PC-3 (cell line): ENCODE measurements at regions not wholly inside any gene's neighbourhood (a gene's known extent, or its start where the extent isn't known, plus 50 kb on each side); places are given as distances from the start of the nearest gene placed in this dataset.

Experiments used
- ATAC-seq: fragments of 200-7000 bp; cut with Tn5 transposase; 2 replicates; pipeline ENCODE4 v1.9.1; 2020; ENCODE audit warnings: mild to moderate bottlenecking, moderate library complexity
- BruUV-seq: library from RNA; stranded (reverse); fragments of 400-500 nt; replicated peaks from 2 replicates; lab custom pipeline; 2021; lab: Mats Ljungman, UMichigan
- CTCF ChIA-PET: fragments of 300-600 bp; sonication (Branson Sonifier 250); formaldehyde crosslinking; loops from one replicate; lab custom pipeline; 2022; ENCODE audit warnings: antibody characterized with exemption; lab: Charles Lee
- POLR2A ChIA-PET: fragments of 300-600 bp; sonication (Branson Sonifier 250); formaldehyde crosslinking; loops from one replicate; lab custom pipeline; 2022; ENCODE audit warnings: antibody characterized with exemption; ENCODE audit not compliant: unreplicated experiment; lab: Charles Lee
- DNase-seq: peaks from one replicate; pipeline ENCODE4 v3.0.0-alpha.2; 2015
- H2AFZ ChIP-seq: fragments of 300-600 bp; sonication (generic); 2 replicates; pipeline ENCODE4 v1.6.0; 2016; ENCODE audit warnings: antibody characterized with exemption, low read length
- H3F3A ChIP-seq: fragments of 300-600 bp; sonication (generic); one replicate; pipeline ENCODE4 v1.6.0; 2017; ENCODE audit warnings: antibody characterized with exemption, low read length, control low read depth, mild to moderate bottlenecking; ENCODE audit not compliant: unreplicated experiment
- H3K27ac ChIP-seq: fragments of 300-600 bp; sonication (generic); 2 replicates; pipeline ENCODE4 v1.5.1; 2016; ENCODE audit warnings: mild to moderate bottlenecking, low read length
- H3K27me3 ChIP-seq: fragments of 300-600 bp; sonication (generic); 2 replicates; pipeline ENCODE4 v1.6.1; 2016; ENCODE audit warnings: low read length, mixed read lengths
- H3K36me3 ChIP-seq: fragments of 300-600 bp; sonication (generic); 2 replicates; pipeline ENCODE4 v1.6.1; 2016; ENCODE audit warnings: low read depth, mixed run types, low read length, mixed read lengths
- H3K4me1 ChIP-seq: fragments of 300-600 bp; sonication (generic); 2 replicates; pipeline ENCODE4 v1.5.1; 2016; ENCODE audit warnings: low read length; ENCODE audit not compliant: insufficient read depth
- H3K4me2 ChIP-seq: fragments of 300-600 bp; sonication (generic); 2 replicates; pipeline ENCODE4 v1.6.0; 2016; ENCODE audit warnings: low read length
- H3K4me3 ChIP-seq: fragments of 300-600 bp; sonication (generic); 2 replicates; pipeline ENCODE4 v1.5.1; 2016; ENCODE audit warnings: mild to moderate bottlenecking, low read length, mixed read lengths
- H3K79me2 ChIP-seq: fragments of 300-600 bp; sonication (generic); 2 replicates; pipeline ENCODE4 v1.6.1; 2017; ENCODE audit warnings: low read length, mixed read lengths
- H3K9ac ChIP-seq: fragments of 300-600 bp; sonication (generic); 2 replicates; pipeline ENCODE4 v1.6.0; 2016; ENCODE audit warnings: mild to moderate bottlenecking, low read length
- H3K9me2 ChIP-seq: fragments of 300-600 bp; sonication (generic); replicated peaks from 2 replicates; pipeline ENCODE4 v1.6.1; 2016; ENCODE audit warnings: mixed run types, low read length, mixed read lengths
- H3K9me3 ChIP-seq: fragments of 300-600 bp; sonication (generic); 2 replicates; pipeline ENCODE4 v1.6.1; 2016; ENCODE audit warnings: low read length, mixed read lengths
- H4K20me1 ChIP-seq: fragments of 300-600 bp; sonication (generic); 2 replicates; pipeline ENCODE4 v1.6.1; 2016; ENCODE audit warnings: low read length, mixed read lengths
- CTCF ChIP-seq: fragments of 300-600 bp; sonication (generic); conservative IDR thresholded peaks from 2 replicates; pipeline ENCODE4 v1.5.1; 2017; ENCODE audit warnings: antibody characterized with exemption, low read depth, mild to moderate bottlenecking, low read length
- EZH2 ChIP-seq: fragments of 300-600 bp; sonication (generic); IDR thresholded peaks from one replicate; pipeline ENCODE4 v1.6.1; 2017; ENCODE audit warnings: antibody characterized with exemption, mild to moderate bottlenecking, low read length; ENCODE audit not compliant: unreplicated experiment
- EZH2phosphoT487 ChIP-seq: fragments of 300-600 bp; sonication (generic); IDR thresholded peaks from 2 replicates; pipeline ENCODE4 v1.6.1; 2018; ENCODE audit warnings: mild to moderate bottlenecking, antibody characterized with exemption, low read length, borderline replicate concordance
- intact Hi-C: fragments of 100-400 bp; cut with micrococcal nuclease; formaldehyde crosslinking; loops from 2 replicates; pipeline ENCODE4 v1.9.0; 2023

- H3F3A ChIP-seq, result no peaks in the 10 kb centered on the region
- no peak for DNase-seq
- ChIA-PET CTCF (no interaction called here), POLR2A (no interaction called here)
- no TSS peak for BruUV-seq
- H4K20me1 ChIP-seq, result no peaks in the 10 kb centered on the region
- H3K79me2 ChIP-seq, result no peaks in the 10 kb centered on the region
- no peak for TF ChIP-seq EZH2
- TF ChIP-seq CTCF, result no peak
- no peak for TF ChIP-seq EZH2phosphoT487
- no peak for ATAC-seq
- H3K9me3 ChIP-seq, result no peaks in the 10 kb centered on the region
- H3K4me2 ChIP-seq, result no peak overlapping the region
- no peak overlapping the region for H3K4me3 ChIP-seq
- intact Hi-C loops, result loop anchor here (10.0 kb wide), 1 partner anchor 126 kb away; no protein-coding TSS in a partner anchor
- H3K27me3 ChIP-seq, result no peaks in the 10 kb centered on the region
- H3K4me1 ChIP-seq, result peaks cover 26% of the 10 kb centered on the region
- H3K27ac ChIP-seq, result no peak overlapping the region
- 0 out of 2 replicates have a peak, but pooled peaks cover 4% of the 10 kb centered on the region for H3K9me2 ChIP-seq
- no peak overlapping the region for H2AFZ ChIP-seq
- no peaks in the 10 kb centered on the region for H3K36me3 ChIP-seq
- no peak overlapping the region for H3K9ac ChIP-seq
Measured at GRCh38 chr6:6728169-6728941, 139.8 kb downstream of the LY86 start.

- no peaks in the 10 kb centered on the region for H4K20me1 ChIP-seq
- DNase-seq, result no peak
- H3K9me3 ChIP-seq, result no peaks in the 10 kb centered on the region
- no peaks in the 10 kb centered on the region for H3K36me3 ChIP-seq
- no peaks in the 10 kb centered on the region for H3F3A ChIP-seq
- H2AFZ ChIP-seq, result no peak overlapping the region
- no peaks in the 10 kb centered on the region for H3K79me2 ChIP-seq
- no peaks in the 10 kb centered on the region for H3K27me3 ChIP-seq
- H3K9me2 ChIP-seq, result 0 out of 2 replicates have a peak, but pooled peaks cover 4% of the 10 kb centered on the region
- H3K4me2 ChIP-seq, result no peak overlapping the region
- no peak overlapping the region for H3K27ac ChIP-seq
- no peak overlapping the region for H3K9ac ChIP-seq
- no peak for TF ChIP-seq EZH2phosphoT487
- TF ChIP-seq EZH2, result no peak
- TF ChIP-seq CTCF, result no peak
- POLR2A ChIA-PET, result no interaction called here
- intact Hi-C loops, result loop anchor here (10.0 kb wide), 1 partner anchor 125 kb away; no protein-coding TSS in a partner anchor
- peaks cover 22% of the 10 kb centered on the region for H3K4me1 ChIP-seq
- ATAC-seq, result no peak
- CTCF ChIA-PET, result no interaction called here
- no peak overlapping the region for H3K4me3 ChIP-seq
- BruUV-seq, result no TSS peak
Measured at GRCh38 chr6:6729971-6730370, 141.5 kb downstream of the LY86 start.

- no peaks in the 10 kb centered on the region for H3K79me2 ChIP-seq
- no peaks in the 10 kb centered on the region for H3K27me3 ChIP-seq
- intact Hi-C loops, result no loop called here
- H3F3A ChIP-seq, result no peaks in the 10 kb centered on the region
- H3K36me3 ChIP-seq, result no peaks in the 10 kb centered on the region
- no TSS peak for BruUV-seq
- ChIA-PET POLR2A (no interaction called here), CTCF (no interaction called here)
- no peak overlapping the region for H3K4me3 ChIP-seq
- no peak for TF ChIP-seq EZH2
- TF ChIP-seq EZH2phosphoT487, result no peak
- TF ChIP-seq CTCF, result no peak
- 0 out of 2 replicates have a peak, but pooled peaks cover 4% of the 10 kb centered on the region for H3K9me2 ChIP-seq
- H3K27ac ChIP-seq, result no peak overlapping the region; the same call in 1 of the 2 replicates
- no peak overlapping the region for H3K4me2 ChIP-seq
- peak; percentile 80 for ATAC-seq
- H3K4me1 ChIP-seq, result peaks cover 21% of the 10 kb centered on the region
- peak; percentile 71 for DNase-seq
- peak overlapping the region; percentile 65 for H2AFZ ChIP-seq
- H3K9me3 ChIP-seq, result no peaks in the 10 kb centered on the region
- H4K20me1 ChIP-seq, result no peaks in the 10 kb centered on the region
- no peak overlapping the region for H3K9ac ChIP-seq
Measured at GRCh38 chr6:6730831-6731230, 142.3 kb downstream of the LY86 start.
